EH (cell line): ENCODE measurements at regions not wholly inside any gene's neighbourhood (a gene's known extent, or its start where the extent isn't known, plus 50 kb on each side); places are given as distances from the start of the nearest gene placed in this dataset.

Experiments
- DNase-seq: peaks from one replicate; pipeline ENCODE4 v3.0.0-alpha.2; 2015; ENCODE audit warnings: low read depth

GRCh38 chr3:73796382-73796781 lies 171.6 kb upstream of the PDZRN3 start:
- no peak for DNase-seq

- peak; percentile 42 for DNase-seq
Observed at GRCh38 chr3:73791356-73791755, 166.6 kb upstream of the PDZRN3 start.

- no peak for DNase-seq
Observed at GRCh38 chr3:73789825-73790444, 165.2 kb upstream of the PDZRN3 start.

GRCh38 chr3:73787620-73788019 lies 162.9 kb upstream of the PDZRN3 start:
- DNase-seq: peak; percentile 36

- no peak for DNase-seq
Observed at GRCh38 chr3:73786998-73787397, 162.3 kb upstream of the PDZRN3 start.

- DNase-seq: peak; percentile 99
Observed at GRCh38 chr3:73786321-73786807, 161.6 kb upstream of the PDZRN3 start.

- peak; percentile 87 for DNase-seq
Observed at GRCh38 chr3:73784686-73785392, 160.1 kb upstream of the PDZRN3 start.

- no peak for DNase-seq
Observed at GRCh38 chr3:73783811-73784210, 159.1 kb upstream of the PDZRN3 start.

- DNase-seq: no peak
Observed at GRCh38 chr3:73781541-73781940, 156.8 kb upstream of the PDZRN3 start.

GRCh38 chr3:73774645-73775044 lies 149.9 kb upstream of the PDZRN3 start:
- DNase-seq: peak; percentile 58

GRCh38 chr3:73773233-73773632 lies 148.5 kb upstream of the PDZRN3 start:
- DNase-seq: no peak

GRCh38 chr3:73772076-73772886 lies 147.5 kb upstream of the PDZRN3 start:
- peak; percentile 65 for DNase-seq

- DNase-seq: peak; percentile 53
Observed at GRCh38 chr3:73768524-73769308, 144.0 kb upstream of the PDZRN3 start.

- DNase-seq: peak; percentile 87
Observed at GRCh38 chr3:73766599-73767381, 142.0 kb upstream of the PDZRN3 start.

- DNase-seq: no peak
Observed at GRCh38 chr3:73765878-73766545, 141.3 kb upstream of the PDZRN3 start.

GRCh38 chr3:73762855-73763254 lies 138.1 kb upstream of the PDZRN3 start:
- DNase-seq: no peak

GRCh38 chr3:73759297-73759711 lies 134.6 kb upstream of the PDZRN3 start:
- DNase-seq: no peak

GRCh38 chr3:73757536-73757935 lies 132.8 kb upstream of the PDZRN3 start:
- no peak for DNase-seq

- DNase-seq: no peak
Observed at GRCh38 chr3:73753985-73754384, 129.2 kb upstream of the PDZRN3 start.

- no peak for DNase-seq
Observed at GRCh38 chr3:73752338-73752737, 127.6 kb upstream of the PDZRN3 start.

- DNase-seq: no peak
Observed at GRCh38 chr3:73746623-73747022, 121.9 kb upstream of the PDZRN3 start.
